HepG2 (cell line): ENCODE measurements at regions not wholly inside any gene's neighbourhood (a gene's known extent, or its start where the extent isn't known, plus 50 kb on each side); places are given as distances from the start of the nearest gene placed in this dataset.
A peak's percentile ranks its signal among the peaks of the same experiment; 100 is the strongest.

Experiments used
- FLYWCH1 ChIP-seq: sonication (generic); formaldehyde crosslinking; IDR thresholded peaks from 2 replicates; pipeline ENCODE4 v1.8.1; 2023; ENCODE audit warnings: mild to moderate bottlenecking, missing genetic modification reagents
- FOXP1 ChIP-seq, 2 experiments: fragments of 450-650 bp in 1 of 2; IDR thresholded peaks; 2 replicates each; pipeline ENCODE4 v1.6.1; 2017 to 2018; ENCODE audit warnings: antibody characterized with exemption in 1 of 2
- GTF2F1 ChIP-seq: fragments of 150-350 bp; IDR thresholded peaks from 2 replicates; pipeline ENCODE4 v1.6.1; 2014; ENCODE audit warnings: low read length
- HNF4A ChIP-seq: sonication (generic); formaldehyde crosslinking; IDR thresholded peaks from 2 replicates; pipeline ENCODE4 v1.4.0; 2020; ENCODE audit warnings: missing genetic modification reagents
- KLF9 ChIP-seq: IDR thresholded peaks from 2 replicates; pipeline ENCODE4 v1.6.1; 2016; ENCODE audit warnings: low read depth
- MLX ChIP-seq: IDR thresholded peaks from 2 replicates; pipeline ENCODE4 v1.6.1; 2016
- PHF21A ChIP-seq: sonication (generic); formaldehyde crosslinking; IDR thresholded peaks from 2 replicates; pipeline ENCODE4 v1.5.0; 2020; ENCODE audit warnings: mild to moderate bottlenecking, missing genetic modification reagents
- ZBTB10 ChIP-seq: sonication (generic); formaldehyde crosslinking; IDR thresholded peaks from 2 replicates; pipeline ENCODE4 v1.4.0; 2020; ENCODE audit warnings: missing genetic modification reagents, borderline replicate concordance
- ZBTB40 ChIP-seq, 2 experiments: fragments of 450-650 bp in 1 of 2; sonication (generic) in 1 of 2; formaldehyde crosslinking in 1 of 2; IDR thresholded peaks; 2 replicates each; pipeline versions ENCODE4 v1.6.1 to v1.8.0; 2016 to 2022; ENCODE audit warnings: antibody characterized with exemption in 1 of 2, mild to moderate bottlenecking in 1 of 2, missing genetic modification reagents in 1 of 2
- ZFYVE20 ChIP-seq: sonication (generic); formaldehyde crosslinking; IDR thresholded peaks from 2 replicates; pipeline ENCODE4 v1.8.0; 2023; ENCODE audit warnings: low read depth, mild to moderate bottlenecking, moderate library complexity, missing genetic modification reagents, borderline replicate concordance
- ZMAT5 ChIP-seq: sonication (generic); formaldehyde crosslinking; IDR thresholded peaks from 2 replicates; pipeline ENCODE4 v1.5.0; 2020; ENCODE audit warnings: mild to moderate bottlenecking, low read depth, missing genetic modification reagents, borderline replicate concordance
- ZNF430 ChIP-seq: sonication (generic); formaldehyde crosslinking; IDR thresholded peaks from 2 replicates; pipeline ENCODE4 v1.9.0; 2021; ENCODE audit warnings: mild to moderate bottlenecking, missing genetic modification reagents
- ZNF883 ChIP-seq: sonication (generic); formaldehyde crosslinking; IDR thresholded peaks from 2 replicates; pipeline ENCODE4 v1.5.1; 2020; ENCODE audit warnings: mild to moderate bottlenecking, missing genetic modification reagents; ENCODE audit errors: not compliant biosample characterization
- ZSCAN22 ChIP-seq: sonication (generic); formaldehyde crosslinking; IDR thresholded peaks from 2 replicates; pipeline ENCODE4 v1.4.0; 2020; ENCODE audit warnings: mild to moderate bottlenecking, missing genetic modification reagents
- ZSCAN31 ChIP-seq: sonication (generic); formaldehyde crosslinking; IDR thresholded peaks from 2 replicates; pipeline ENCODE4 v1.5.0; 2020; ENCODE audit warnings: low read depth, mild to moderate bottlenecking, missing genetic modification reagents

- TF ChIP-seq FLYWCH1 (CRISPR knock-in tag) (no peak), ZFYVE20 (CRISPR knock-in tag) (no peak), ZSCAN22 (CRISPR knock-in tag) (no peak), MLX (CRISPR knock-in tag) (peak; percentile 86; the same call in 1 of the 2 replicates), ZBTB40 (IDR thresholded peaks at IDR 0.05) (0 out of 2 replicates have a peak, but pooled peaks have one; percentile 19), ZBTB40 (CRISPR knock-in tag; IDR thresholded peaks at IDR 0.05) (peak; percentile 51; the same call in 1 of the 2 replicates), KLF9 (CRISPR knock-in tag) (no peak), HNF4A (CRISPR knock-in tag) (peak; percentile 79), FOXP1 (IDR thresholded peaks at IDR 0.05) (peak; percentile 58), FOXP1 (CRISPR knock-in tag; IDR thresholded peaks at IDR 0.05) (peak; percentile 95), ZBTB10 (CRISPR knock-in tag) (peak; percentile 60; the same call in 1 of the 2 replicates), ZNF430 (CRISPR knock-in tag) (no peak), ZNF883 (CRISPR knock-in tag) (no peak), GTF2F1 (no peak), ZSCAN31 (peak; percentile 67), PHF21A (peak; percentile 91), ZMAT5 (CRISPR knock-in tag) (no peak)
Measured at GRCh38 chr12:115421796-115422709, 738.1 kb upstream of the TBX3 start (continued).
